ENCODE measurements at regions not wholly inside any gene's neighbourhood (a gene's known extent, or its start where the extent isn't known, plus 50 kb on each side); places are given as distances from the start of the nearest gene placed in this dataset.

- no peak overlapping the region for H3K27ac Mint-ChIP-seq
- no peak overlapping the region for H3K27ac ChIP-seq
- peaks cover 18% of the 10 kb centered on the region for H3F3A ChIP-seq (ENCODE audit: low read depth)
- H3K79me2 ChIP-seq (ENCODE audit: low read depth) = no peaks in the 10 kb centered on the region
- no peak overlapping the region for H2AFZ ChIP-seq (replicated peaks)
- no peak for DNase-seq (ENCODE audit: low spot score)
- H3K4me2 ChIP-seq = no peak overlapping the region
- no peaks in the 10 kb centered on the region for H3K36me3 Mint-ChIP-seq
- no peaks in the 10 kb centered on the region for H3K36me3 ChIP-seq
- H3K4me1 Mint-ChIP-seq = peaks cover 39% of the 10 kb centered on the region
- H3K4me1 ChIP-seq = peaks cover 40% of the 10 kb centered on the region
- H4K20me1 ChIP-seq (ENCODE audit: low read depth) = no peaks in the 10 kb centered on the region
- no peak overlapping the region for H3K4me3 Mint-ChIP-seq
- peaks cover 2% of the 10 kb centered on the region for H3K9me3 Mint-ChIP-seq
- H3K9me3 ChIP-seq (ENCODE audit: low read depth) = no peaks in the 10 kb centered on the region
- no peak overlapping the region for H3K9ac ChIP-seq
- no peaks in the 10 kb centered on the region for H3K27me3 Mint-ChIP-seq (ENCODE audit: insufficient read depth, low read depth)
- H3K4me3 ChIP-seq = no peak overlapping the region
- TF ChIP-seq EZH2phosphoT487 (IDR thresholded peaks at IDR 0.05) (no peak), EZH2 (IDR thresholded peaks at IDR 0.05) (no peak), CTCF (IDR thresholded peaks at IDR 0.05) (no peak)
- no peaks in the 10 kb centered on the region for H3K27me3 ChIP-seq
Measured at GRCh38 chr9:27722866-27723265, 149.6 kb upstream of the C9orf72 start.

- DNase-seq (ENCODE audit: low spot score) = peak; percentile 90
- peak overlapping the region; percentile 59 for H3K27ac Mint-ChIP-seq
- H3K4me1 ChIP-seq = peaks cover 20% of the 10 kb centered on the region
- H3K4me3 ChIP-seq = no peak overlapping the region
- H3K27me3 ChIP-seq = no peaks in the 10 kb centered on the region
- H3K27me3 Mint-ChIP-seq (ENCODE audit: insufficient read depth, low read depth) = peaks cover 2% of the 10 kb centered on the region
- no peak overlapping the region for H3K9ac ChIP-seq
- peak overlapping the region; percentile 55 for H2AFZ ChIP-seq (replicated peaks)
- peaks cover 6% of the 10 kb centered on the region for H3F3A ChIP-seq (ENCODE audit: low read depth)
- H3K9me3 Mint-ChIP-seq = peaks cover 2% of the 10 kb centered on the region
- H4K20me1 ChIP-seq (ENCODE audit: low read depth) = no peaks in the 10 kb centered on the region
- TF ChIP-seq CTCF (IDR thresholded peaks at IDR 0.05) = peak; percentile 94
- no peak for TF ChIP-seq EZH2 (IDR thresholded peaks at IDR 0.05)
- no peak overlapping the region for H3K27ac ChIP-seq
- no peaks in the 10 kb centered on the region for H3K36me3 ChIP-seq
- H3K4me1 Mint-ChIP-seq = peaks cover 34% of the 10 kb centered on the region
- no peaks in the 10 kb centered on the region for H3K9me3 ChIP-seq (ENCODE audit: low read depth)
- H3K79me2 ChIP-seq (ENCODE audit: low read depth) = no peaks in the 10 kb centered on the region
- H3K4me2 ChIP-seq = no peak overlapping the region
- no peak overlapping the region for H3K4me3 Mint-ChIP-seq
- no peaks in the 10 kb centered on the region for H3K36me3 Mint-ChIP-seq
Measured at GRCh38 chr9:27726244-27727081, 153.2 kb upstream of the C9orf72 start.

- Histone ChIP-seq H3K4me3 (no peak overlapping the region), H3K9ac (no peak overlapping the region), H3K4me1 (no peaks in the 10 kb centered on the region), H4K20me1 (ENCODE audit: low read depth) (no peaks in the 10 kb centered on the region), H3K4me2 (no peak overlapping the region), H3K9me3 (ENCODE audit: low read depth) (no peaks in the 10 kb centered on the region), H3K27me3 (no peaks in the 10 kb centered on the region), H3K79me2 (ENCODE audit: low read depth) (no peaks in the 10 kb centered on the region), H3F3A (ENCODE audit: low read depth) (no peaks in the 10 kb centered on the region), H2AFZ (replicated peaks) (no peak overlapping the region), H3K27ac (no peak overlapping the region), H3K36me3 (no peaks in the 10 kb centered on the region)
- peaks cover 10% of the 10 kb centered on the region for H3K9me3 Mint-ChIP-seq
- DNase-seq (ENCODE audit: low spot score) = no peak
- no peak for TF ChIP-seq EZH2phosphoT487 (IDR thresholded peaks at IDR 0.05)
- no peak for TF ChIP-seq CTCF (IDR thresholded peaks at IDR 0.05)
- TF ChIP-seq EZH2 (IDR thresholded peaks at IDR 0.05) = no peak
- no peak overlapping the region for H3K4me3 Mint-ChIP-seq
- H3K27me3 Mint-ChIP-seq (ENCODE audit: insufficient read depth, low read depth) = peaks cover 2% of the 10 kb centered on the region
- H3K27ac Mint-ChIP-seq = no peak overlapping the region
- no peaks in the 10 kb centered on the region for H3K36me3 Mint-ChIP-seq
- H3K4me1 Mint-ChIP-seq = peaks cover 5% of the 10 kb centered on the region
Measured at GRCh38 chr9:27732494-27732893, 159.2 kb upstream of the C9orf72 start.

Measured in neural progenitor cell (in vitro differentiated cells).